ENCODE measurements at regions not wholly inside any gene's neighbourhood (a gene's known extent, or its start where the extent isn't known, plus 50 kb on each side); places are given as distances from the start of the nearest gene placed in this dataset.

GRCh38 chr3:109921509-109921908 is 584.2 kb upstream of the DPPA4 start:
- TF ChIP-seq EZH2 (IDR thresholded peaks at IDR 0.05), result no peak
- no peak for TF ChIP-seq POLR2AphosphoS5 (IDR thresholded peaks at IDR 0.05; ENCODE audit: borderline replicate concordance, low read depth, low read length)

Data from SK-N-MC (cell line).